GM21515 (cell line): ENCODE measurements at regions not wholly inside any gene's neighbourhood (a gene's known extent, or its start where the extent isn't known, plus 50 kb on each side); places are given as distances from the start of the nearest gene placed in this dataset.
"Not testable (repeated sequence)": the region's sequence is repeated elsewhere in the genome, so short reads cannot be mapped to it uniquely, and the experiment has no call there.

Experiments used
- ATAC-seq: cut with Tn5 transposase; IDR thresholded peaks from one replicate; pipeline ENCODE4 v1.9.1; 2021; ENCODE audit not compliant: unreplicated experiment

- ATAC-seq, result no peak
Observed at GRCh38 chr2:71961289-71962027, 186.2 kb downstream of the CYP26B1 start.

- no peak for ATAC-seq
Observed at GRCh38 chr2:71959494-71959893, 188.2 kb downstream of the CYP26B1 start.

DNA sequence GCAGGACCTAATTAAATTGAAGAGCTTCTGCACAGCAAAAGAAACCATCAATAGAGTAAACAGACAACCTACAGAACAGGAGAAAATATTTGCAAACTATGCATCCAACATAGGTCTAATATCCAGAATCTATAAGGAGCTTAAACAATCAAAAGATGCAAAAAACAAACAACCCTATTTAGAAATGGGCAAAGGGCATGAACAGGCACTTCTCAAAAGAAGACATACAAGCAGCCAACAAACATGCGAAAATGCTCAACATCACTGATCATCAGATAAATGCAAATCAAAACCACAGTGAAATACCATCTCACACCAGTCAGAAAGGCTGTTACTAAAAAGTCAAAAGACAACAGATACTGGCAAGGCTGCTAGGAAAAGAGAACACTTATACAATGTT lies 189.2 kb downstream of the CYP26B1 start:
- not testable (repeated sequence) for ATAC-seq

GRCh38 chr2:71952572-71953188 lies 195.0 kb downstream of the CYP26B1 start:
- no peak for ATAC-seq

DNA sequence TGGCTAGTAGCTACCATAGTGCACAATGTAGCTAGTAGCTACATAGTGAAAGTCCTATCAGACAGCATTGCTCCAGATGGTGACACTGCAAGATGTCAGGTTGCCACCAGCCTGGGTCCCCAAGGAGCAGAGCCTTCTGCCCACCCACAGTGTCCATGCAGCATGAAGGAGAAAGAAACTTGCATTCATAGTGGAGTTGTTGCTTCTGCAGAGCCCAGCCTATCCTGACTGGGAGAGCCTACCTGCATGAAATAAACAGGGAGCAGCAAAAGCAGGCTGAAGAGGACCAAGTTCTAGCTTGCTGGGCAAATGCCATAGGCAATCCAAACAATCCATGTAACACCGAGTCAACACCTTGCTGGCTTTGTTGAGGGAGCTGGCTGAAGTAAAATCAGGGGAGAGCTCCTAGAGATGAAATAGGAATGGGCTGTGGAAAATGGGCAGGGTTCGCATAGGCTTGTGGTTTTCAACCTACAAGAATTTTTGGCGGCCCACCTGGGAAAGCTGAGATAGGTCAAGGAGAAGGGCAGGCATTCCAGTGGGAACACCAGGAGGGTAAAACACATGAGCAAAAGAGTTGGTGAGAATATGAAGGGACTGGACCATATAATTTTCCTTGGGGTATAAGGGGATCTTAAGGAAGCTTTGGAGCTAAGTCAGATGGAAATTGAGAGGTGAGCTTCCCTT lies 195.8 kb downstream of the CYP26B1 start:
- no peak for ATAC-seq

GRCh38 chr2:71951083-71951468 lies 196.6 kb downstream of the CYP26B1 start:
- no peak for ATAC-seq

- no peak for ATAC-seq
Observed at GRCh38 chr2:71950256-71951082, 197.2 kb downstream of the CYP26B1 start.

GRCh38 chr2:71949537-71949798 lies 198.2 kb downstream of the CYP26B1 start:
- ATAC-seq, result no peak

GRCh38 chr2:71948781-71949536 lies 198.7 kb downstream of the CYP26B1 start:
- no peak for ATAC-seq

GRCh38 chr2:71947809-71948208 lies 199.9 kb downstream of the CYP26B1 start:
- no peak for ATAC-seq

DNA sequence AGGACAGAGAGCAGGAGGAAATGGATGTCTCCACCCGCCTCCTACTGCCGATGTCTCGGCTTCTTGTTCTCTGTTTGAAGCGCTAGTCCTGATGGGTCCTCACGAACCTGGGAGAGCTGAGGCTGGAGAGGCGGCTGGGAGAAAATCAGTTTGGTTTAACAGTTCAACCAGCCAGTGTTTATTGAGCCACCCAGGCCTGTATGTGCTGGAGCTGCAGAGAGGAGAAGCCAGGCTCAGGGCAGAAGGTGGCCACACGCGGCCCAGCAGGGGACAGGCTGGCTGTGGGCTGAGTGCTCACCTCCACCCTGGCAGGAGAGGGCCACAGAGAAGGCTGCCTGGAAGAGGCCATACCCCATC lies 202.1 kb downstream of the CYP26B1 start:
- ATAC-seq, result no peak

DNA sequence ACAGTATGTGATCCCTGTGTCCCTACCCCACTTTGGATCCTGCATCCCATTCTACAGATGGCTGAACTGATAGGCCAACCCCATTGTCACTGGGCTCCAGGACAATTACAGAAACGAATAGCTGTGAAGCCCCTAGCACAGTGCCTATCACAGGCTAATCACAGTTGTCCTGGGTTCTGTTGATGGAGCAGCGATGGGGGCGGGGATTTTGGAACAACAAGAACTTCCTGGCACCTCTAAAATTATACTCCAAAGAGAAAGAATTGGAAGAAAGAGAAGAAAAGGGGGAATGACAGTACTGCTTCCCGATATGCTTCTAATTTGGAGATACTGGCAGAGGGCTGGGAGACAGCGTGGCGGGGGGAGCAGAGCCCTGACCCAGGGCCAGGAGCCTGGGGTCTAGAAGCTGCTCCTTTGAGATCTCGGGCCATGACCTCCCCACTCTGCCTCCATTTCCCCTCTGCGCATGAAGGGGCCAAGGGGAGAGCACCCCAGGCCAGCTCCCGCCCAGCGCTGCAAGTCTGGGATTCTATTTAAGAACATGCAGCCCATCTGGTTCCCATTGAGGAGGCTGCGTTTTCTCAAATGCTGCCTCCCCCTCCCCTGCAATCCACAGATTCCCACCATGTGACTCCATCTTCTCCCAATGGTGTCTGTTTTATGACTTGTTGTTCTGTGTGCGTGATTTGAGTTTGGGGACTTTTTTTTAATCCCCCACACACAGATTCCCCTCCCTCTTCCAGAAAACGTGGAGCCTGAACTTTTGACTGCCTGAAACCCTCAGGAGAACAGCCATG lies 202.7 kb downstream of the CYP26B1 start:
- no peak for ATAC-seq

DNA sequence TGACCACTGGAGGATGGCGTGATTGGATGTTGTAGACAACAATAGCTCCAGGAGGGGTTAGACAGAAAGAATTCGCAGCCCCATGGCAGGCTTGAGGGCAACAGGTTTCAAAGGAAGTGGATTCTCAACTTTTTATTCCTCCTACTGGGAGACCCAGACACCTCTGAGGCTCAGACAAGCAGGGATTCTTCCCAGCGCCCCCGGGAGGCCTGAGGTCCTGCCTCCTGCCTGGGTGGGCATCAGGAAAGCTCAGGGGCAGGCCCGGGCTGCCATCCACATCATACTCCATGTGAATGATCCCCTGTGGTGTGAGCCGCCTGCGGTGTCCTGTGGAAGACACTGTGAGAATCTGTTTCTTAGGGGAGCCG lies 203.5 kb downstream of the CYP26B1 start:
- ATAC-seq, result no peak

GRCh38 chr2:71943238-71944182 lies 204.2 kb downstream of the CYP26B1 start:
- ATAC-seq, result no peak

DNA sequence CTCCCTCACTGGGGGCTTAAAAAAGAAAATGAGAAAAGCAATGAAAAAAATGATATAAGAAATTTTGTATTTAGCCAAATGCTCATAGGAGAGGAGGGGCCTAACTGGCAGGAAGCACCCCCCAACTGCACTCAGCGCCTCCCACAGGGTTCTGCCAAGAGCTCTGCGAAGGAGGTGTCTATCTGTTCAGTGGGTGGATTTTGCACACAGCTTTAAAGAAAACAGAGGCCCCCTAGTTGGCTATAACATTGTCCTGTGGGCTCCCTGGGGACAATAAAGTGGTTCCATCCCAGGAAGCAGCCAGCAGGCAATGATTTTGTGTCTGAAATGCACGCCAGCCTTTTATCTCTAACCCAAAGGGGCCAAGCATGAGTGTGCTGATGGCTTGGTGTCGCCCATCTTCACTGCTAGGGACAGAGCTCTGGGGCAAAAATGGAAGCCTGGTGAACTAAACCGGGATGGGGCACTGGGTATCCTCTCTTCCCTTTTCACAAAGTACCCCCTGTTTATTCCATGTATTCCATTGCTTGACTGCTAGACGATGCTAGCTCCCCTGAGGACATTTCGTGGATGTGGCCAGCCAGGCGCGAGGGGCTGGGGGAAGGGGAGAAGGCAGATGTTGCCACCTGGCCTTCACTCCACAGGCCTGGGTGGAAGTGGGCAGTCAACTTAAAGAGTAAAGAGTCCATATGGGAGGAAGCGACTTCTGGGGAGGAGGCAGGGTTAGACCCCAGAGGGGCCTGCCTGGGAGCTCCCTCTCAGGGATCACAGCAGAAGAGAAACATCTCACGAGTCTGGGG lies 205.7 kb downstream of the CYP26B1 start:
- ATAC-seq, result no peak

DNA sequence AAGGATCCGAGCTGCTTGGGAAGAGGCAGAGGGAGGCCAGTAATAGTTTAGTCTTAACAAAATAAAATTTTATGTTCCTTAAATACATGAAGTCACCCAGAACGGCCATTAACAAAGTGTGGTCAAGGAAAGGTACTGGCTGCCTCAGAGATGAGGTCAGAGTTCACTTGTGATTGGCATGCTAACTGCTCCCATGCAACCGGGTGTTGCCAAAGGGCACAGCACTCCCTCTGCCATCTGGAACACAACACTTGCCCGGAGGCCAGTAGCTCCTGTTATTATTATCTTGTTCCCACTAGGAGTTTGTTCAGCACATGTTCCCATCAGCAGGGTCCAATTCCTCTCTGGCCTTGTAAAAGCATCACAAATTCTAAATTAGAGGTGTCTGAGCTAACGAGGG lies 207.0 kb downstream of the CYP26B1 start:
- no peak for ATAC-seq

DNA sequence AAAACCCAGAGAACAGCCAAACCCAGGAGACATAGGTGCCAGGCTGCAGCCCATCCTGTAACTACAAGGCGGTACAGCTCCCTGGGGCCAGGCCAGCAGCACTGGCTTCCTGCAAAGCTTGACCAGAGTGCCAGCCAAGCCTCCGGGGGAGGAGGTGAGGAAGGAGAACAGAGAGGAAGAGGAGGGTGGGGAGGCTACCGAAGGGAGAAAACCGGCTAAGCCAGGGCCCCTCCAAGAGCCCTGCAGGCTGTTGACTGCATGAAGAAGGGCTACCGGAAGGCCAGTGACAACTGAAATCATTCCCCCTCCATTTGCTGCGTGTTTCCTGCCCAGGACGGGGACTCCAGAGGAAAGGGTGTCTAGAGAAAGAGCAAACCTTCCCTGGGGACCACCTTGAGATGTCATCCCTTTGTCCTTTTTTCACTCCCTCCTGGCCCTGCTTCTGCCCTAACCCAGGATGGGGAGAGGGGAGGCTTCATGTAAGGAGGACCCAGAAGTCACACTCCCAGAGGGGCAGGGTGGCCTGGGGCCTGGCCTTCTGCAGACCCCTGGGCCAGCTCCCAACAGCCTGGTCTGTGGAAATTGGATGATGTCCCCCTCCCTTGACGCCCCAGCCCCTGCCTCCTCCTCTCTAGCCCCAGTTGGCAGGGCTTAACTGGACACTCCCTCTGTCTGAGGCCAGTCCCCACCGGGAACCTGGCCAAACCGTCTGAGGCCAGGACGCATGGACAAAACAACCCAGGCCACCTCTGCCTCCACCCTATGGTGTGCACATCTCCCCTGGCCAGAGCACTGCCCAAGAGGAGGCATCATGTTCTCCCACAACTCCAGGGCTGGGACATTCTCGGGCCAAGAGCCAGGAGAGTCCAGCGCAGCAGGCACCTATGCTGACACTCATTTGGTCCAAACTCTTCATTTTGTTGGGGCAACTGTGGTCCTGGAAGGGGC lies 207.8 kb downstream of the CYP26B1 start:
- no peak for ATAC-seq
